ENCODE measurements at regions not wholly inside any gene's neighbourhood (a gene's known extent, or its start where the extent isn't known, plus 50 kb on each side); places are given as distances from the start of the nearest gene placed in this dataset.

GRCh38 chr5:115388240-115388639 is 91.8 kb upstream of the CCDC112 start:
- no peaks in the 10 kb centered on the region for H3K27me3 Mint-ChIP-seq (ENCODE audit: low read depth)
- no peak overlapping the region for H4K5ac ChIP-seq (ENCODE audit: insufficient read length, low read depth, low read length)
- no peak overlapping the region for H3K4me2 ChIP-seq (ENCODE audit: insufficient read depth, insufficient read length, low read length)
- H2BK5ac ChIP-seq (ENCODE audit: insufficient read length, low read length), result no peak overlapping the region
- H3K4me1 Mint-ChIP-seq, result peaks cover 3% of the 10 kb centered on the region in 2 experiments; a peak in 3 of 4 replicates
- no peaks in the 10 kb centered on the region for H3K27me3 ChIP-seq (ENCODE audit: insufficient read depth, low read length)
- WGBS (ENCODE audit: extremely low coverage, insufficient read length, low lambda C conversion rate), result no CpG with 5 or more reads among the region's 4 CpGs
- H2BK120ac ChIP-seq (ENCODE audit: low read depth, low read length, poor library complexity, severe bottlenecking), result no peak overlapping the region
- no peak overlapping the region for H3K14ac ChIP-seq (ENCODE audit: insufficient read depth, low read length)
- no peak overlapping the region for H3K18ac ChIP-seq (ENCODE audit: insufficient read length, low read depth, low read length)
- no peak overlapping the region for H2BK15ac ChIP-seq (ENCODE audit: low read depth, low read length)
- no peak for DNase-seq
- no peak overlapping the region for H2BK20ac ChIP-seq (ENCODE audit: low read depth, low read length, poor library complexity, severe bottlenecking)
- no peaks in the 10 kb centered on the region; a peak in 1 of 7 replicates for H3K36me3 Mint-ChIP-seq (ENCODE audit: insufficient read depth in 1 of 3, low read depth in 3 of 3)
- no peaks in the 10 kb centered on the region for H3K9me3 ChIP-seq (ENCODE audit: control insufficient read depth, low read depth, low read length)
- H2AK5ac ChIP-seq (ENCODE audit: insufficient read length, low read length), result no peak overlapping the region
- H3K27ac ChIP-seq (ENCODE audit: insufficient read length, low read depth, low read length), result no peak overlapping the region
- no peak overlapping the region for H3K4me3 Mint-ChIP-seq
- H3K9ac ChIP-seq (ENCODE audit: extremely low read depth, insufficient read length, low read length), result no peak overlapping the region
- no peak overlapping the region for H2BK12ac ChIP-seq (ENCODE audit: insufficient read length, low read depth, low read length)
- no peak overlapping the region for H3T11ph ChIP-seq (ENCODE audit: low read length)
- peaks cover 0 to 6% of the 10 kb centered on the region in 2 experiments; a peak in 2 of 5 replicates for H3K9me3 Mint-ChIP-seq
- no peaks in the 10 kb centered on the region for H3K79me2 ChIP-seq (ENCODE audit: insufficient read depth, low read length)
- no peaks in the 10 kb centered on the region for H4K20me1 ChIP-seq (ENCODE audit: control insufficient read depth, insufficient read depth, insufficient read length)
- TF ChIP-seq CTCF (conservative IDR thresholded peaks at IDR 0.05), result no peak
- no peak overlapping the region for H3K23ac ChIP-seq (ENCODE audit: insufficient read length, low read depth, low read length)
- no peak overlapping the region for H3K27ac Mint-ChIP-seq
- no peaks in the 10 kb centered on the region for H3K4me1 ChIP-seq (ENCODE audit: insufficient read depth, low read length)
- H3K23me2 ChIP-seq (ENCODE audit: insufficient read length, low read depth, low read length, poor library complexity, severe bottlenecking), result no peaks in the 10 kb centered on the region
- H4K91ac ChIP-seq (ENCODE audit: insufficient read length, low read depth, low read length), result no peak overlapping the region
- no peak overlapping the region for H4K8ac ChIP-seq (replicated peaks; ENCODE audit: insufficient read length, low read depth, low read length)
- H2AFZ ChIP-seq (ENCODE audit: low read length), result no peak overlapping the region
- H3K56ac ChIP-seq (ENCODE audit: insufficient read length, low read depth, low read length), result no peak overlapping the region
- H3K4ac ChIP-seq (ENCODE audit: low read depth, low read length), result no peak overlapping the region
- H3K79me1 ChIP-seq (ENCODE audit: insufficient read depth, low read depth, low read length, poor library complexity, severe bottlenecking), result no peaks in the 10 kb centered on the region
